SK-N-SH (cell line): ENCODE measurements at regions not wholly inside any gene's neighbourhood (a gene's known extent, or its start where the extent isn't known, plus 50 kb on each side); places are given as distances from the start of the nearest gene placed in this dataset.

ENCODE experiments used
- CTCF ChIA-PET: fragments of 300-600, 350-600 bp; formaldehyde crosslinking; extraction: SDS; loops from one replicate; lab custom pipeline; 2021; lab: Yijun Ruan, JAX
- POLR2A ChIA-PET: fragments of 350-600 bp; sonication (Branson Sonifier 250); formaldehyde crosslinking; extraction: SDS; loops from one replicate; lab custom pipeline; 2020; ENCODE audit warnings: antibody characterized with exemption, inconsistent platforms; lab: Yijun Ruan, JAX
- DNase-seq: peaks from one replicate; pipeline ENCODE4 v3.0.0; 2012
- H2AFZ ChIP-seq: fragments of 200-600 bp; sonication (generic); 2 replicates; pipeline ENCODE4 v1.8.1; 2016; ENCODE audit warnings: antibody characterized with exemption, mild to moderate bottlenecking, low read depth
- H3F3A ChIP-seq: fragments of 200-600 bp; sonication (generic); replicated peaks from 2 replicates; pipeline ENCODE3; 2016; ENCODE audit warnings: antibody characterized with exemption, mild to moderate bottlenecking; ENCODE audit not compliant: insufficient read depth
- H3K27ac ChIP-seq, 2 experiments: fragments of 200-500 bp in 1 of 2; fragments of 200-600 bp in 1 of 2; sonication (Bioruptor generic) in 1 of 2; sonication (generic), shearing (Covaris generic) in 1 of 2; 2 replicates each; pipeline versions ENCODE4 v1.5.1 to v1.6.1; 2014 to 2016; ENCODE audit warnings: low read depth in 2 of 2, inconsistent platforms in 1 of 2, low read length in 1 of 2, mild to moderate bottlenecking in 1 of 2, mixed read lengths in 1 of 2
- H3K27me3 ChIP-seq: fragments of 200-600 bp; sonication (generic), shearing (Covaris generic); 2 replicates; pipeline ENCODE4 v1.6.1; 2016; ENCODE audit warnings: mixed run types; ENCODE audit not compliant: insufficient read depth
- H3K36me3 ChIP-seq, 2 experiments: fragments of 200-500 bp in 1 of 2; fragments of 200-600 bp in 1 of 2; sonication (Bioruptor generic) in 1 of 2; sonication (generic) in 1 of 2; replicated peaks in 1 of 2; 2 replicates each; pipeline versions ENCODE3 to v1.5.1; 2014 to 2016; ENCODE audit warnings: low read length in 1 of 2, mild to moderate bottlenecking in 1 of 2; ENCODE audit not compliant: insufficient read depth in 2 of 2, control insufficient read depth in 1 of 2
- H3K4me1 ChIP-seq, 2 experiments: fragments of 200-500 bp in 1 of 2; fragments of 200-600 bp in 1 of 2; sonication (Bioruptor generic) in 1 of 2; sonication (generic), shearing (Covaris generic) in 1 of 2; 2 replicates each; pipeline versions ENCODE4 v1.5.1 to v1.6.1; 2014 to 2016; ENCODE audit warnings: low read depth in 1 of 2, low read length in 1 of 2, mixed run types in 1 of 2; ENCODE audit not compliant: insufficient read depth in 2 of 2, control insufficient read depth in 1 of 2
- H3K4me2 ChIP-seq: fragments of 200-600 bp; sonication (generic), shearing (Covaris generic); 2 replicates; pipeline ENCODE4 v1.6.1; 2017; ENCODE audit warnings: mixed run types
- H3K4me3 ChIP-seq, 2 experiments: fragments of 200-500 bp in 1 of 2; fragments of 200-600 bp in 1 of 2; sonication (Bioruptor generic) in 1 of 2; sonication (generic), shearing (Covaris generic) in 1 of 2; 2 replicates each; pipeline versions ENCODE4 v1.5.1 to v1.8.1; 2014 to 2016; ENCODE audit warnings: low read depth in 2 of 2, inconsistent platforms in 1 of 2, low read length in 1 of 2, mild to moderate bottlenecking in 1 of 2, mixed read lengths in 1 of 2, moderate library complexity in 1 of 2
- H3K79me2 ChIP-seq: fragments of 200-600 bp; sonication (generic); 2 replicates; pipeline ENCODE4 v1.8.1; 2017; ENCODE audit warnings: mild to moderate bottlenecking; ENCODE audit not compliant: insufficient read depth
- H3K9ac ChIP-seq: fragments of 200-600 bp; sonication (generic); 2 replicates; pipeline ENCODE4 v1.6.1; 2017; ENCODE audit warnings: mixed run types
- H3K9me2 ChIP-seq: fragments of 200-600 bp; sonication (generic); 2 replicates; pipeline ENCODE4 v1.6.1; 2017; ENCODE audit warnings: mixed run types
- H3K9me3 ChIP-seq: fragments of 200-600 bp; sonication (generic); 2 replicates; pipeline ENCODE4 v1.6.1; 2017; ENCODE audit warnings: mixed run types, mild to moderate bottlenecking, moderate library complexity
- H4K20me1 ChIP-seq: fragments of 200-600 bp; sonication (generic); 2 replicates; pipeline ENCODE4 v1.6.1; 2017; ENCODE audit warnings: mild to moderate bottlenecking, mixed run types; ENCODE audit not compliant: insufficient read depth
- CTCF ChIP-seq: fragments of 200-600 bp; sonication (generic); IDR thresholded peaks from 2 replicates; pipeline ENCODE4 v1.6.1; 2017; ENCODE audit warnings: antibody characterized with exemption, mild to moderate bottlenecking, moderate library complexity
- RAD21 ChIP-seq: IDR thresholded peaks from 2 replicates; pipeline ENCODE4 v1.6.1; 2012; ENCODE audit warnings: mild to moderate bottlenecking, low read length
- RCOR1 ChIP-seq: fragments of 150-350 bp; IDR thresholded peaks from 2 replicates; pipeline ENCODE4 v1.6.1; 2017; ENCODE audit warnings: antibody characterized with exemption, low read length
- USF2 ChIP-seq: fragments of 150-350 bp; IDR thresholded peaks from 2 replicates; pipeline ENCODE4 v1.6.1; 2017; ENCODE audit warnings: antibody characterized with exemption, low read length, low read depth, borderline replicate concordance
- WGBS: methylation state at CpG from one replicate; pipeline ENCODE4 v1.1.6; 2017; ENCODE audit warnings: low lambda C conversion rate; 5-methylcytosine and 5-hydroxymethylcytosine counted together

- CTCF ChIA-PET, result no interaction called here
- H3K4me3 ChIP-seq, result no peak overlapping the region
Measured at GRCh38 chrX:119181491-119181890, 53.9 kb upstream of the KIAA1210 start.

GRCh38 chrX:119186194-119186593 is 49.9 kb upstream of the PGRMC1 start:
- H3F3A ChIP-seq, result no peaks in the 10 kb centered on the region
- no peaks in the 10 kb centered on the region for H4K20me1 ChIP-seq
- H3K9me2 ChIP-seq, result no peaks in the 10 kb centered on the region
- no peak for DNase-seq
- H3K4me2 ChIP-seq, result no peak overlapping the region
- no peak overlapping the region for H3K27ac ChIP-seq
- WGBS, result 31% methylated on average over 6 of the region's 6 CpGs
- no peaks in the 10 kb centered on the region; the same call in 1 of the 2 replicates for H3K27me3 ChIP-seq
- POLR2A ChIA-PET, result no interaction called here
- no peaks in the 10 kb centered on the region for H3K79me2 ChIP-seq
- H3K9ac ChIP-seq, result no peak overlapping the region
- H3K4me1 ChIP-seq, result no peaks in the 10 kb centered on the region
- CTCF ChIA-PET, result interaction anchor here (1.2 kb wide), 1 partner anchor 8 kb away, joined by 3 read pairs; no protein-coding TSS in a partner anchor
- no peak overlapping the region for H2AFZ ChIP-seq
- no peaks in the 10 kb centered on the region for H3K9me3 ChIP-seq
- no peak for TF ChIP-seq RCOR1
- no peak for TF ChIP-seq RAD21
- TF ChIP-seq, all 33 proteins: peak for 0
- H3K4me3 ChIP-seq, result no peak overlapping the region
- H3K36me3 ChIP-seq, result no peaks in the 10 kb centered on the region

More at GRCh38 chrX:119181491-119181890, 53.9 kb upstream of the KIAA1210 start:
- Histone ChIP-seq H3K9me3 (no peaks in the 10 kb centered on the region), H3K9ac (no peak overlapping the region), H2AFZ (no peak overlapping the region), H4K20me1 (no peaks in the 10 kb centered on the region), H3K27ac (no peak overlapping the region), H3K4me1 (no peaks in the 10 kb centered on the region), H3F3A (no peaks in the 10 kb centered on the region), H3K27me3 (peaks cover 5% of the 10 kb centered on the region; the same call in 1 of the 2 replicates), H3K36me3 (no peaks in the 10 kb centered on the region), H3K4me2 (no peak overlapping the region), H3K79me2 (no peaks in the 10 kb centered on the region), H3K9me2 (no peaks in the 10 kb centered on the region)
- DNase-seq, result no peak
- TF ChIP-seq USF2 (no peak), CTCF (peak; percentile 32)
- WGBS, result 0% methylated on average over 1 of the region's 2 CpGs
- POLR2A ChIA-PET, result no interaction called here
